ENCODE measurements at regions not wholly inside any gene's neighbourhood (a gene's known extent, or its start where the extent isn't known, plus 50 kb on each side); places are given as distances from the start of the nearest gene placed in this dataset.

GRCh38 chr4:38333219-38333618 lies 330.8 kb upstream of the KLF3 start:
- Histone ChIP-seq H4K8ac (ENCODE audit: extremely low read depth, insufficient read depth, low read length) (no peak overlapping the region), H3K23me2 (ENCODE audit: low read depth, low read length) (no peaks in the 10 kb centered on the region), H4K5ac (ENCODE audit: insufficient read length, low read depth, low read length) (no peak overlapping the region), H3K14ac (ENCODE audit: insufficient read length) (no peak overlapping the region), H3K79me1 (ENCODE audit: low read depth, low read length) (no peaks in the 10 kb centered on the region), H3K9me3 (ENCODE audit: insufficient read depth in 2 of 2, low read depth in 1 of 2, low read length in 1 of 2) (peaks cover under 1 to 2% of the 10 kb centered on the region in 2 experiments; a peak in 2 of 4 replicates), H2AK5ac (ENCODE audit: low read depth, low read length) (no peak overlapping the region), H2BK5ac (ENCODE audit: low read depth, low read length) (no peak overlapping the region), H3K56ac (replicated peaks; ENCODE audit: insufficient read length, low read depth, low read length) (no peak overlapping the region), H3K4ac (replicated peaks; ENCODE audit: insufficient read length, low read depth, low read length) (no peak overlapping the region), H3K23ac (ENCODE audit: insufficient read length) (no peak overlapping the region), H3K79me2 (ENCODE audit: control insufficient read depth in 1 of 2, insufficient read depth in 2 of 2, low read length in 2 of 2) (no peaks in the 10 kb centered on the region), H3K4me1 (replicated peaks in 1 of 4; ENCODE audit: control insufficient read depth in 3 of 4, insufficient read depth in 4 of 4, low read length in 3 of 4) (peaks cover 0 to 3% (median 0%) of the 10 kb centered on the region in 4 experiments; a peak in 1 of 7 replicates), H4K91ac (replicated peaks; ENCODE audit: insufficient read length, low read length) (no peak overlapping the region), H4K20me1 (replicated peaks in 1 of 2; ENCODE audit: control insufficient read depth in 1 of 2, insufficient read depth in 2 of 2, low read length in 2 of 2) (no peaks in the 10 kb centered on the region), H2BK120ac (replicated peaks; ENCODE audit: low read depth, low read length) (no peak overlapping the region), H3K18ac (ENCODE audit: extremely low read depth, low read length) (no peak overlapping the region), H3K27me3 (replicated peaks in 1 of 4; ENCODE audit: control insufficient read depth in 3 of 4, extremely low read depth in 1 of 4, insufficient read depth in 3 of 4, low read length in 3 of 4) (no peaks in the 10 kb centered on the region), H3K27ac (ENCODE audit: low read depth, low read length) (no peak overlapping the region), H3K4me3 (ENCODE audit: extremely low read depth in 1 of 4, insufficient read depth in 2 of 4, low read depth in 3 of 4, low read length in 4 of 4) (no peak overlapping the region), H2BK15ac (ENCODE audit: low read length) (no peak overlapping the region), H3K36me3 (ENCODE audit: control insufficient read depth in 2 of 4, insufficient read depth in 4 of 4, low read length in 3 of 4) (no peaks in the 10 kb centered on the region), H3K4me2 (ENCODE audit: insufficient read depth in 1 of 2, low read depth in 2 of 2, low read length in 2 of 2) (no peak overlapping the region), H2BK12ac (ENCODE audit: low read depth, low read length) (no peak overlapping the region), H2AFZ (ENCODE audit: low read length) (no peak overlapping the region), H3K9ac (replicated peaks in 1 of 4; ENCODE audit: extremely low read depth in 1 of 4, low read depth in 3 of 4, low read length in 3 of 4) (no peak overlapping the region), H2BK20ac (ENCODE audit: low read length) (no peak overlapping the region)
- FAIRE-seq (no peak), DNase-seq (ENCODE audit: low read depth in 1 of 2, low spot score in 2 of 2) (no peak)
- WGBS, 2 experiments (ENCODE audit: extremely low coverage in 1 of 2, insufficient coverage in 1 of 2, insufficient read length in 1 of 2, insufficient replicate concordance in 2 of 2, low coverage in 1 of 2, low lambda C conversion rate in 2 of 2, missing lambda C conversion rate in 1 of 2), result 85% methylated on average over 2 of the region's 2 CpGs; no CpG with 5 or more reads in 1 of the 2 experiments
- TF ChIP-seq NRF1 (IDR thresholded peaks at IDR 0.05; ENCODE audit: low read depth, low read length) (no peak), CHD2 (IDR thresholded peaks at IDR 0.05; ENCODE audit: low read length) (no peak), POLR2AphosphoS5 (IDR thresholded peaks at IDR 0.05; ENCODE audit: low read depth, low read length) (no peak), NANOG (IDR thresholded peaks at IDR 0.05; ENCODE audit: insufficient read depth, low read depth, low read length, poor library complexity, severe bottlenecking) (no peak), SP1 (IDR thresholded peaks at IDR 0.05; ENCODE audit: low read depth, low read length) (no peak), SAP30 (IDR thresholded peaks at IDR 0.05; ENCODE audit: insufficient read depth, insufficient replicate concordance, low read length) (no peak), KDM5A (IDR thresholded peaks at IDR 0.05; ENCODE audit: low read length) (no peak)
- TF ChIP-seq, protein P1, sequence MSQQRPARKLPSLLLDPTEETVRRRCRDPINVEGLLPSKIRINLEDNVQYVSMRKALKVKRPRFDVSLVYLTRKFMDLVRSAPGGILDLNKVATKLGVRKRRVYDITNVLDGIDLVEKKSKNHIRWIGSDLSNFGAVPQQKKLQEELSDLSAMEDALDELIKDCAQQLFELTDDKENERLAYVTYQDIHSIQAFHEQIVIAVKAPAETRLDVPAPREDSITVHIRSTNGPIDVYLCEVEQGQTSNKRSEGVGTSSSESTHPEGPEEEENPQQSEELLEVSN (IDR thresholded peaks at IDR 0.05), result no peak
- POLR2A ChIA-PET (ENCODE audit: partially characterized antibody), result no interaction called here
- CTCF ChIA-PET (ENCODE audit: partially characterized antibody), result no interaction called here
